ENCODE measurements at regions not wholly inside any gene's neighbourhood (a gene's known extent, or its start where the extent isn't known, plus 50 kb on each side); places are given as distances from the start of the nearest gene placed in this dataset.

GRCh38 chr9:13971415-13971814, 342.5 kb downstream of the NFIB start:
- H3K36me3 ChIP-seq (ENCODE audit: control insufficient read depth in 4 of 4, insufficient read depth in 3 of 4, low read depth in 1 of 4, low read length in 3 of 4), result no peaks in the 10 kb centered on the region
- 73% methylated on average over 4 of the region's 4 CpGs for WGBS
- no peak overlapping the region for H3K27ac ChIP-seq (ENCODE audit: low read depth in 1 of 2, low read length in 2 of 2)
- TF ChIP-seq FOXA2 (IDR thresholded peaks at IDR 0.05), result no peak
- TF ChIP-seq SP1 (IDR thresholded peaks at IDR 0.05), result no peak
- no peak for TF ChIP-seq EGR1 (IDR thresholded peaks at IDR 0.05; ENCODE audit: low read depth in 2 of 2)
- no peak for TF ChIP-seq HNF4G (IDR thresholded peaks at IDR 0.05)
- TF ChIP-seq GABPA (IDR thresholded peaks at IDR 0.05 in 1 of 2, conservative IDR thresholded peaks at IDR 0.05 in 1 of 2), result no peak
- TF ChIP-seq RAD21 (IDR thresholded peaks at IDR 0.05), result no peak
- TF ChIP-seq, protein P1, sequence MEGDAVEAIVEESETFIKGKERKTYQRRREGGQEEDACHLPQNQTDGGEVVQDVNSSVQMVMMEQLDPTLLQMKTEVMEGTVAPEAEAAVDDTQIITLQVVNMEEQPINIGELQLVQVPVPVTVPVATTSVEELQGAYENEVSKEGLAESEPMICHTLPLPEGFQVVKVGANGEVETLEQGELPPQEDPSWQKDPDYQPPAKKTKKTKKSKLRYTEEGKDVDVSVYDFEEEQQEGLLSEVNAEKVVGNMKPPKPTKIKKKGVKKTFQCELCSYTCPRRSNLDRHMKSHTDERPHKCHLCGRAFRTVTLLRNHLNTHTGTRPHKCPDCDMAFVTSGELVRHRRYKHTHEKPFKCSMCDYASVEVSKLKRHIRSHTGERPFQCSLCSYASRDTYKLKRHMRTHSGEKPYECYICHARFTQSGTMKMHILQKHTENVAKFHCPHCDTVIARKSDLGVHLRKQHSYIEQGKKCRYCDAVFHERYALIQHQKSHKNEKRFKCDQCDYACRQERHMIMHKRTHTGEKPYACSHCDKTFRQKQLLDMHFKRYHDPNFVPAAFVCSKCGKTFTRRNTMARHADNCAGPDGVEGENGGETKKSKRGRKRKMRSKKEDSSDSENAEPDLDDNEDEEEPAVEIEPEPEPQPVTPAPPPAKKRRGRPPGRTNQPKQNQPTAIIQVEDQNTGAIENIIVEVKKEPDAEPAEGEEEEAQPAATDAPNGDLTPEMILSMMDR (IDR thresholded peaks at IDR 0.05; ENCODE audit: low read depth, low read length, missing input control), result no peak
- TF ChIP-seq, protein P2, sequence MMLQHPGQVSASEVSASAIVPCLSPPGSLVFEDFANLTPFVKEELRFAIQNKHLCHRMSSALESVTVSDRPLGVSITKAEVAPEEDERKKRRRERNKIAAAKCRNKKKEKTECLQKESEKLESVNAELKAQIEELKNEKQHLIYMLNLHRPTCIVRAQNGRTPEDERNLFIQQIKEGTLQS (IDR thresholded peaks at IDR 0.05), result no peak
- no peak for TF ChIP-seq FOXA1 (IDR thresholded peaks at IDR 0.05)
- TF ChIP-seq, protein P3, sequence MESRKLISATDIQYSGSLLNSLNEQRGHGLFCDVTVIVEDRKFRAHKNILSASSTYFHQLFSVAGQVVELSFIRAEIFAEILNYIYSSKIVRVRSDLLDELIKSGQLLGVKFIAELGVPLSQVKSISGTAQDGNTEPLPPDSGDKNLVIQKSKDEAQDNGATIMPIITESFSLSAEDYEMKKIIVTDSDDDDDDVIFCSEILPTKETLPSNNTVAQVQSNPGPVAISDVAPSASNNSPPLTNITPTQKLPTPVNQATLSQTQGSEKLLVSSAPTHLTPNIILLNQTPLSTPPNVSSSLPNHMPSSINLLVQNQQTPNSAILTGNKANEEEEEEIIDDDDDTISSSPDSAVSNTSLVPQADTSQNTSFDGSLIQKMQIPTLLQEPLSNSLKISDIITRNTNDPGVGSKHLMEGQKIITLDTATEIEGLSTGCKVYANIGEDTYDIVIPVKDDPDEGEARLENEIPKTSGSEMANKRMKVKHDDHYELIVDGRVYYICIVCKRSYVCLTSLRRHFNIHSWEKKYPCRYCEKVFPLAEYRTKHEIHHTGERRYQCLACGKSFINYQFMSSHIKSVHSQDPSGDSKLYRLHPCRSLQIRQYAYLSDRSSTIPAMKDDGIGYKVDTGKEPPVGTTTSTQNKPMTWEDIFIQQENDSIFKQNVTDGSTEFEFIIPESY (IDR thresholded peaks at IDR 0.05), result no peak
- no peak for TF ChIP-seq NR2F2 (IDR thresholded peaks at IDR 0.05)
- no peaks in the 10 kb centered on the region for H3K27me3 ChIP-seq (ENCODE audit: control insufficient read depth in 4 of 4, insufficient read depth in 4 of 4, low read length in 3 of 4)
- H3K9me3 ChIP-seq (ENCODE audit: control insufficient read depth in 4 of 4, low read length in 3 of 4), result no peaks in the 10 kb centered on the region
- no peaks in the 10 kb centered on the region for H3K4me1 ChIP-seq (ENCODE audit: control insufficient read depth in 4 of 4, insufficient read depth in 4 of 4, low read length in 3 of 4)
- H3K4me3 ChIP-seq (ENCODE audit: low read depth in 1 of 3, low read length in 3 of 3), result no peak overlapping the region
- no peak overlapping the region for H3K9ac ChIP-seq (ENCODE audit: low read depth in 1 of 2, low read length in 2 of 2)
- DNase-seq (ENCODE audit: low spot score), result no peak

GRCh38 chr9:13970426-13970825, 343.5 kb downstream of the NFIB start:
- DNase-seq (ENCODE audit: low spot score), result no peak

More at GRCh38 chr9:13970426-13970825, 343.5 kb downstream of the NFIB start:
- TF ChIP-seq FOXA2 (IDR thresholded peaks at IDR 0.05) (no peak), HNF4G (IDR thresholded peaks at IDR 0.05) (no peak), EGR1 (IDR thresholded peaks at IDR 0.05; ENCODE audit: low read depth in 2 of 2) (no peak), HNF4A (conservative IDR thresholded peaks at IDR 0.05) (no peak), JUND (IDR thresholded peaks at IDR 0.05) (no peak), SP1 (IDR thresholded peaks at IDR 0.05) (no peak), TAF1 (conservative IDR thresholded peaks at IDR 0.05) (no peak), FOXA1 (IDR thresholded peaks at IDR 0.05) (no peak), YY1 (IDR thresholded peaks at IDR 0.05) (no peak), RAD21 (IDR thresholded peaks at IDR 0.05) (no peak), RXRA (IDR thresholded peaks at IDR 0.05) (no peak), GABPA (IDR thresholded peaks at IDR 0.05 in 1 of 2, conservative IDR thresholded peaks at IDR 0.05 in 1 of 2) (no peak)
- TF ChIP-seq, protein P1 (IDR thresholded peaks at IDR 0.05; ENCODE audit: low read depth, low read length, missing input control), result no peak
- TF ChIP-seq, protein P3 (IDR thresholded peaks at IDR 0.05), result no peak
- TF ChIP-seq, protein P4, sequence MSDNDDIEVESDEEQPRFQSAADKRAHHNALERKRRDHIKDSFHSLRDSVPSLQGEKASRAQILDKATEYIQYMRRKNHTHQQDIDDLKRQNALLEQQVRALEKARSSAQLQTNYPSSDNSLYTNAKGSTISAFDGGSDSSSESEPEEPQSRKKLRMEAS (IDR thresholded peaks at IDR 0.05), result no peak
- TF ChIP-seq, protein P2 (IDR thresholded peaks at IDR 0.05), result no peak
- H3K4me1 ChIP-seq (ENCODE audit: control insufficient read depth in 4 of 4, insufficient read depth in 4 of 4, low read length in 3 of 4), result no peaks in the 10 kb centered on the region
- 80% methylated on average over 3 of the region's 3 CpGs for WGBS
- H3K9me3 ChIP-seq (ENCODE audit: control insufficient read depth in 4 of 4, low read length in 3 of 4), result no peaks in the 10 kb centered on the region
- no peaks in the 10 kb centered on the region for H3K27me3 ChIP-seq (ENCODE audit: control insufficient read depth in 4 of 4, insufficient read depth in 4 of 4, low read length in 3 of 4)
- H3K9ac ChIP-seq (ENCODE audit: low read depth in 1 of 2, low read length in 2 of 2), result no peak overlapping the region
- H3K27ac ChIP-seq (ENCODE audit: low read depth in 1 of 2, low read length in 2 of 2), result no peak overlapping the region
- no peak overlapping the region for H3K4me3 ChIP-seq (ENCODE audit: low read depth in 1 of 3, low read length in 3 of 3)
- H3K36me3 ChIP-seq (ENCODE audit: control insufficient read depth in 4 of 4, insufficient read depth in 3 of 4, low read depth in 1 of 4, low read length in 3 of 4), result no peaks in the 10 kb centered on the region
